NCI-H1105 (cell line): ENCODE measurements at regions not wholly inside any gene's neighbourhood (a gene's known extent, or its start where the extent isn't known, plus 50 kb on each side); places are given as distances from the start of the nearest gene placed in this dataset.
"Not testable (repeated sequence)": the region's sequence is repeated elsewhere in the genome, so short reads cannot be mapped to it uniquely, and the experiment has no call there.

Source experiments
- DNase-seq: peaks from one replicate; lab custom pipeline; 2025; lab: John Stamatoyannopoulos, UW

- no peak for DNase-seq
These were observed 98.9 kb upstream of the MAPRE2 start for GRCh38 chr18:34942276-34942675.

GRCh38 chr18:34942975-34943374, 98.2 kb upstream of the MAPRE2 start:
- no peak for DNase-seq

- no peak for DNase-seq
These were observed 97.6 kb upstream of the MAPRE2 start for GRCh38 chr18:34943587-34943986.

- no peak for DNase-seq
These were observed 93.5 kb upstream of the MAPRE2 start for GRCh38 chr18:34947711-34948125.

GRCh38 chr18:34951625-34952379, 89.4 kb upstream of the MAPRE2 start:
- no peak for DNase-seq

GRCh38 chr18:34953212-34953611, 88.0 kb upstream of the MAPRE2 start:
- no peak for DNase-seq

- DNase-seq, result not testable (repeated sequence)
These were observed 85.7 kb upstream of the MAPRE2 start for GRCh38 chr18:34955494-34955893.

GRCh38 chr18:34956663-34957062, 84.5 kb upstream of the MAPRE2 start:
- no peak for DNase-seq

- DNase-seq, result no peak
These were observed 83.9 kb upstream of the MAPRE2 start for GRCh38 chr18:34957119-34957863.

- DNase-seq, result no peak
These were observed 83.4 kb upstream of the MAPRE2 start for GRCh38 chr18:34957864-34958259.

- DNase-seq, result no peak
These were observed 81.9 kb upstream of the MAPRE2 start for GRCh38 chr18:34959211-34959829.

GRCh38 chr18:34959989-34960388, 81.2 kb upstream of the MAPRE2 start:
- no peak for DNase-seq

- peak; percentile 59 for DNase-seq
These were observed 76.1 kb upstream of the MAPRE2 start for GRCh38 chr18:34965108-34965507.

GRCh38 chr18:34965566-34965965, 75.6 kb upstream of the MAPRE2 start:
- no peak for DNase-seq

- DNase-seq, result no peak
These were observed 71.1 kb upstream of the MAPRE2 start for GRCh38 chr18:34970106-34970505.

- no peak for DNase-seq
These were observed 69.9 kb upstream of the MAPRE2 start for GRCh38 chr18:34971313-34971712.

- no peak for DNase-seq
These were observed 68.3 kb upstream of the MAPRE2 start for GRCh38 chr18:34972765-34973414.

GRCh38 chr18:34976123-34976522, 65.1 kb upstream of the MAPRE2 start:
- no peak for DNase-seq

- no peak for DNase-seq
These were observed 64.7 kb upstream of the MAPRE2 start for GRCh38 chr18:34976534-34976898.

GRCh38 chr18:34976899-34977837, 64.0 kb upstream of the MAPRE2 start:
- peak; percentile 79 for DNase-seq

- DNase-seq, result peak; percentile 13
These were observed 63.2 kb upstream of the MAPRE2 start for GRCh38 chr18:34977838-34978532.
